ENCODE measurements at regions not wholly inside any gene's neighbourhood (a gene's known extent, or its start where the extent isn't known, plus 50 kb on each side); places are given as distances from the start of the nearest gene placed in this dataset.

DNA sequence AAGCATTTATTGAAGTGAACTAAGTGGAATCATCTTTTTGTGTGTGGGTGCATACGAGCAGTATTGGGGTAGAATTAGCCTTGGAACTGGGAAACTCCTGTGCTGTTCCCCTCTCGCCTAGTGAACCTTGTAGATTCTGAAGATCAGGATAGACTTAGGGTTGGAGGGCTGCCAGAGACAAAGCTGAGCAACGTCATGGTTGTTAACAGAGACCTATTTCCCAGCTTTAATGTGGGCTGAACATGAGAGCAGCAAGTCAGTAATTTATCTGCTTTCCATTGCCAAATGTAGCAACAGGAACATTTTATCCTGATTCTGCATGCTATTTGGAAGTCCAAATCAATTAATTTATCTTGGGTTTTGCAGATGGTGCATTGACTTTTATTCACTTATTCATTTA lies 246.6 kb downstream of the IL20RB start:
- DNase-seq (ENCODE audit: low read depth), result no peak

DNA sequence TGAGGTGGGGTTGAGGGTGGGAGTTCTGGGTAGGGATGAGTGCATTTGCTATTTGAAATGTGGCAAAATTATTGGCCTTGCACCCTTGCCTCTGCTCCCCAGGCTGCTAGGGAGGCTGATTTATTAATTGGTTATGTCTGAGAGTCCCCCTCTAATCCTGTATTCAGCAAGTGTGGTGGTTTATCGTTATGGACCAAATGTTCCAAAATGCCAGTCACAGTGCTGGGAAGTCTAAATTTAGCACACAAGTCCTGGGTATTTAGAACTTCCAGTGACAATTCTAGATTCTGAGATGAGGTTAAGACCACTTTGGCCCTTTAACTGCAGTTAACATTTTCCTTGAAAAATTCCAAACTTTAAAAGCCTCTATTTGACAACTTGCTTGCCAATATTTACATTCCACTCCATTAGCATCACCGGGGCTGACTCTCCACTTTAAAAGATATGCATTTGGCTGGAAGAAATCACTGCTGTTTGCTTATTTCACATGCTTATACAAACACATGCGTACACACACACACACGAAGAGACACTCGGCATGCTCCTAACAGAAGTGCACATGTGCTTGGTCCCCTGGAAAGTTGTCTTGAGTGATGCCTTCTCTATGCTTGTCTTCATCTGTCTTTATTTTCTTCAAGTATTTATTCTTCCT lies 247.7 kb downstream of the IL20RB start:
- no peak for DNase-seq (ENCODE audit: low read depth)

DNA sequence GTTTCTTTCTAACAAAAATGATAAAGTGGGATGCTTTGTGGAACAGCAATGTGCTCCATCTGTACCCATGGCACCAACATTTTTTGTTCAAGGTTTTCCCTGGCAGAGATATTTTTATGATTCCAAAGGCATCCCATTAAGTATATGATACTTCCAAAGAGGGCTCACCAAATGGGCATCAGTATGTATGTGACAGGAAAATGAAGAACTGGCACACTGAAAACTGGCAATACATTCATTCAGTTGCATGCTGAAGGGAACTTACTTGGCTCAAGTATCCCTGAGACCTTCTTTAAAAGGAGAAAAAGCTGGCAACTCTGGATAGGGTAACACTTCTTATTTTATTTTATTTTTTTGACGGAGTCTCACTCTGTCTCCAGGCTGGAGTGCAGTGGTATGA lies 249.8 kb downstream of the IL20RB start:
- DNase-seq (ENCODE audit: low read depth), result no peak

DNA sequence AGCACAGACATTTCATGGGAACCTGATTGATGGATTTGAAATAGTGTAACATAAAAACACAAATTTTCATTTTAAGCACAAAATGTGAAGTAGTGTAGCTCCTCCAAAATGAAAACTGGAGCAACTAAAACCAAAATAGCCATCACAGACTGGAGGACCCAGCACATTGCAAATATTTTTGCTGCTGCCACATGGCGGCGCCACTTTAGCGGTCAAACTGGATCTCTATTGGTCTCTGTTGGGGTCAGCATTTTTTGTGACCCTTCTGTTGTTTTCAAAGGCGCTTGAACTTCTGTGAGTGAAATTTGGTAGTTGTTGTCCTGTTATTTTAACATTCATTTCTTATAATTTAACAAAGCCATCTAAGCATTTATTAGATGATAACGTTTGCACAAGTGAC lies 259.9 kb downstream of the IL20RB start:
- no peak for DNase-seq (ENCODE audit: low read depth)

DNA sequence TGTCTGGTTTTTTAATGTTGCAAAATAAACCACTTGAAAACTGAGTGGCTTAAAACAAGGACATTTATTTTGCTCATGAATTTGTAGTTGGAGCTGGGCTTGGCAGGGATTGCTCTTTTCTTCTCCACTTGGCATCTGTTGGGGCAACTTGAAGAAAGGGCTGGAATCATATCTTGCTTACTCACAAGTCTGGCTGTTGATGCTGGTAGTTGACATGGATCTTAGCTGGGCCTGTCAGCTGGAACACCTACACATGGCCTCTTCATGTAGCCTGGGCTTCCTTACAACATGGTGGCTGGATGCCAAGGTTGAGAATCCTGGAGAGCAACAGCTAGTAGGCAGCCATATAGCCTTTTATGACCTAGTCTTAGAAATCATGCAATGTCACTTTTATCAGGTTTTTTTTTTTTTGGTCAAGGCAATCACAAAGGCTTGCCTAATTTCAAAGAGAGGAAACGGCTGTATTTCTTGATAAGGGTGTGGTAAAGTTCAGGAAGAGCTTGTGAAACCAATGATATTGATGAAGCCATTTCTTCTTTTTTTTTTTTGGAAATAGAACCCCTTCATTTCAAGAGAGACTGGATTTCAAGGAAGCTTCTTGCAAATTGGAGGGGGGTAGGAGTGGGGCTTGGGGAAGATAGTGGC lies 262.1 kb downstream of the IL20RB start:
- no peak for DNase-seq (ENCODE audit: low read depth)

DNA sequence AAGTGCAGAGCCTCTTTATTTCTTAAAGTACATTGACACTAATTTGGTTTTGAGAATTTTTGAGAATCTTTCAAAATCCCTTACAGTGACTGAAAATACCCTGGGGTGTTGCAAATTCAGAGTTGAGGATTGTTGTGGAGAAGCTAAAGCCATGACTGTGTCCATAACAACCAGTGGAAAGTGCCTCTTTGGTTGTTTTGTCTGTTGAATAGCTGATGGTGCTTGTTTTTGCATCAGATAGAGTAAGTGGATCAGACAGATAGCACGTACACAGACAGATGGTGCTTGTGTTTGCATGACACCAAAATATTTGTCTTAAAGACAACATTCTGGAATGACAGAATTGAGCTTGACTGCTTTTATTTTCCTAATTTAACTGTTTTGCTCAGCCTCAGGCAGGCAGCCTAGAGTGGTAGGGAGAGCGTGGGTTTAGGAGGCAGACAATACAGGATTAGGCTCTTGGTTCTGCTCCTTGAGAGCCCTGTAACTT lies 265.0 kb downstream of the IL20RB start:
- no peak for DNase-seq (ENCODE audit: low read depth)

DNA sequence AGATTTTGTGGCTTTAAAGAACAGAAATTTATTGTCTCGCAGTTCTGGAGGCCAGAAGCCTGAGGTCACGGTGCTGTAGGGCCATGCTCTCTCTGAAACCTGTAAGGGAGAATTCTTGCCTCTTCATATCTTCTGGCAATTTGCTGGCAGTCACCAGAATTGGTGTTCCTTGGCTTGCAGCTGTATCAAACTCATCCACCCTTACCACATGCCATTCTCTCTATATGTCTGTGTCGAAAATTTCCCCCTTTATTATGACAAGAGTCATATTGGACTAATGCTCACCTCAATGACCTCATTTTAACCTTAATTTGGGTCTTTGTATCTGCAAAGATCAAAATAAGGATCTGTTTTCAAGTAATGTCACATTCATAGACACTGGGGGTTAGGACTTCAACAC lies 266.7 kb downstream of the IL20RB start:
- DNase-seq (ENCODE audit: low read depth), result no peak

DNA sequence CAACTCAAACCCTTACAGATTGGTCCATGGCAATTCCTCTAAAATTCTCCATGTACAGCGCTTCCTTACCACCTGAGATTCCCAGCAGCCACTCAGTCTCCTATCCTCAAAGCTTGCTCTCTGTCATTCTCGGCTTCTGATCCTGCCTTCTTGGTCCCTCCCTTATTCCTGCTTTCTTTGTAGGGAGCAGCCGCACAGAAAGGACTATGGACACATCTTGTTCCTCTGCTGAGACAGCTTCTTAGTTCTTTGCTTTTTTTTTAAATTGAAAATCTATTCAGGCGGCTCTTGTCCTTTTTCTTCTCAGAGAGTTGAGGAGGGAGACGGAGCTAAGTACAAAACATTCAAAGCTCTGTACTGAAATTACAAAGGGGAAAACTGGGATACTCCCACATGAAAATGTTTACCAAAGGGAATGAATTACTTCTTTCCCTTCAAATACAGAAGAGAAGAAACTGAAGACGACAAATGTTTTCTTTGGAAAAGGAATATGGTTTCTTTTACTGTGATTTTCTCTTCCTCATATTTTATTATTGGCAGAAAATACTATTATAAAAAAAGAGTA lies 285.1 kb downstream of the IL20RB start:
- no peak for DNase-seq (ENCODE audit: low read depth)

DNA sequence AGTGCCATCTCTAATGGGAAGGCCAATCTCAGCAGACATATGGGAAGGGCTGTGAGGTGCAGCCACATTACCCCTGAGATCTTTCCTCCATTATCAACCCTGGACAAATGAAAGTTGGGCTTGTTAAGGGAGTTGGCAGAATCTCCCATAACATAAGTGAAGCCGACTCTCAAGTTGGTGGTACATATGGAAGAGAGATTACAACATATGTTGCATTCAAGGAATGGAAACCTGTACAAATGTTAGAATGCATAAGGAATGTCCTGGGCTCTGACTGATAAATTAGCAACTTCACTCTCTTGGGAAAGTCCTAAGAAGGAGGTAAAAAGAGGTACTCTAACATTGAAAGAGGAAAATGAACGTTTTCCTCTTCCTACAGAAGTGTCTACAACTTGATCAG lies 288.7 kb downstream of the IL20RB start:
- no peak for DNase-seq (ENCODE audit: low read depth)

DNA sequence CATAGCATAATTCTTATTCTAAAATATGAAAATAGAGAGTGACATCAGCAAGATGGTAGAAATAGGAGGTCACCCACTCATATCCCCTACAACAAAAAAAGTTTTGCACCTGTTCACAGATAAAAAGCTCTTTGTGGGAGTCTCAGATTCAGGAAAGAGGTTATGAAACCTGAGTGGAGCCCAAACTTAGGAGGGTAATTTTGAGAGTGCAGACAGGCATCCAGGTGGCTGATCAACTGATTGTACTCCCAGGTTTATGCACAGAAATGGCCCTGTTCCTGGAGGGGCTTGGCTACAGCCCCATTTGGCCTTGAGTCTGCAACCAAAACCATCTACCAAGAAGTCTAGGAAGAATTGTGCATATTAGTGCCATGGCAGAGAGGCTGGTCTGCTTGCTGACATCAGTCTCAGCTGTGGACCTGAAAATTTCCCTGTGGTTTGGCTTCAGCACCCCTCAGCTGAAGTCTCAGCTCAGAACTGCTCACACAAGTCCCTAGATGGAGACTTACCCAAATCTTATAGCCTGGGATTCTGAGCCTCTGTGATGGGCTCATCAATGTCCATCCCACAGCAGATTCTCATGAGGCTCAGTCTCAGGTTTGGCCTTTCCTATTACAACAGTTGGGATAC lies 291.6 kb downstream of the IL20RB start:
- no peak for DNase-seq (ENCODE audit: low read depth)

DNA sequence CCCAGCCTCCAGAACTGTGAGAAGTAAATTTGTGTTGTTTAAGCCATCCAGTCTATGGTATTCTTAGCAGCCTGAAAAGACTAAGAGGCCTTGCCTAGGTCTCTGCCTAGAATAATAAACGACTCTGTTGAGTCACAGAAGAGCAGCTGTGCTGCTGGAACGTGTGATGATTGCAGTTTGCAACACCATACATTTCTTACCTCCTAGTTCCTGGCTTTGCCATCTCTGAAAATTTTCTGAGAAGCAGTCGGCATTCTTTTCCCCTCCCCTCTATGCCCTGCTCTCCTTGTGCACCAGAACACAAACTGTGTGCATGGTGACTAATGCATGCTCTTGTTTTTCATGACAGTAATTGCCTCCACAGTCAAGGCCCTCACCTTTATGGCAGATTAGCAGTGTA lies 301.3 kb downstream of the IL20RB start:
- no peak for DNase-seq (ENCODE audit: low read depth)

DNA sequence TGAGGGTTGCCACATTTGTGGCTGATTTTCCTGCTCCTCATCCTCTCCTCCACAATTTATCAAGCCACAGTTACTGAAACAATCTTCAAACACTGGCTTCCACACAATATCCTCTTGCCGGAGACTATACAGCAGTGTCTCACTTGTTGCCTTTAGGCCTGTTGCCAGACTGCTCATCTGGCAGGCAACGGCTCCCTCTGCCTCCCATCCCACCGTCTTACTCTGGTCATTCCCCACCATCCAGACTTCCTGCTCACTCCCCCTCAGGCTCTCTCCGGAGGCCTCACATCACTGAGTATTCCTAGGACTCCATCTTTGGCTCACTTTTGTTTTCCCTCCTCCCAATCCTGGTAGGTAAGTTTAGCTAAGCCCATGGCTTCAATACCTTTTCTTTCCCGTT lies 301.9 kb downstream of the IL20RB start:
- DNase-seq (ENCODE audit: low read depth), result no peak

DNA sequence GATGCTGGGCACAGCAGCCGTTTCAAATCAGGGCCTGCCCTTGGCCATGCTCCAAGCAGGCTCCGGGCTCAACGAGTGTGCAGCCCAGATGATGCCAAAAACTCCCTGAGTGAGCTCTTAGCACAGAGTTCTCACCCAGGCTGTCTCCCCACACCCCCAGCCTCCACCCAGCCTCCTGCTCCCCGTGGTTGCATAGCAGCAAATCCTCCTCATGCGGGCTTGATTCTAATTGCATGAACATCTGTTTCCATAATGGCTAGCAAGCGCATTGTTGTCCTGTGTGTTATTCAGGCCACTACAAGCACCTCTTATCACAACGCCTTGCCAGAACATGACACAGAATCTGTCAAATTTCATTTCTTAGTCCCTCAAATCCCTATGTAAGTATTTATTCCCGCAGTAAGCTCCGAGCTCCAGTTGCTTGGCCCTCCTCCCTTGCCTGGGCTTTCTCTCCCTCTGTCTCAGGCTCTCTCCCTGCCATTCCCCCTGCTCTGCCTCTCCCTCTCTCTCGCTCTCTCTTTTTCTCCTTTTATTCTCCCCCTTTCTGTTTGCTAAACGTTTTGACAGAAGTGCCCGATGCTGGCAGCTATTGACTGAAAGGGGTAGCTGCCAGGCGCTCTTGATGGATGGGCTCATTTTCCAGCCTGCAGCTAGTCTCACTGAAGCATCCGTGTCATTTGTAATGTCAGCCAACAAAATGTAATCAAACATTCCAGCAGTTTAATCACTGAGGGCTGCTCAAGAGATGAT lies 306.5 kb downstream of the IL20RB start:
- no peak for DNase-seq (ENCODE audit: low read depth)

DNA sequence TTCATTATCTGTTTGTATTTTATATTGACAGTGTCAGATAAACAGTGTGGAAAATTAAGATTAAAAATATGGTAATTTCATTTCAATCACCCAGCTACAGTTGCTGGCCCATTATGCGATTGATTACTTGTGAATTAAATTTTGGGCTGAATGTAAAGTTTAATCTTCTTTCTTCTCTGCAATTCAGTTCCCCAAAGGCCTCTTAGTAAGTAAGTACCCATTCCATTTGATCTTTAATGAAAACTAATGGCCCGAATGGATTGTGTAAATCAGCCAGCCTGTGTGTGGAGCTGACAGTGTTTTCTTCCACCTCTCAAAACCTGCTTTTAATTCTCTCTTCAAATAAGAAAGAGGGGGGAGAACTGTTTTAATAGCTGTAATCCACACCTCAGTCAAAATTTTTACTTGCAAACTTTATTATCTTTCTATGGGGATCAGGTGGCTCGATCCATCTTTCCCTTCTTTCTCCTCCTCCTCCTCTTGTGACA lies 307.1 kb downstream of the IL20RB start:
- no peak for DNase-seq (ENCODE audit: low read depth)

DNA sequence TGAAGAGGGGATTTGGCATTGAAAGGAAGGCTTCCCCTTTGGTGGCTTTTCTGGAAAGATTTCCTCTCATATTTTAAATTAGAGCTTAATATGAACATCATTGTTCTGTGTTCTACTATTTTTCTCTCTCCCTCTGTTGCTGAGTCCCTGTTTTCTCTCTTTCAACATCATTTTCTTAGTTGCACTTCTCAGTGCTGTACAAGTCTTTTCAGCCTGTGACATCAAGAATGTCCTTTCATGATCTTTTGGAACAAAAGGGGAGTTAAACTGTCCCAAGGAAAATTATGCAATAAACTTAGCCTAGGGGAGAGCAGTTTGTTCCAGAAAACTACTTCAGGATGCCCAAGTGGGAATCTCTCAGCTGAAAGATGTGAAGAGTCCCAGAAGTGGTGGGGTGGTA lies 325.1 kb downstream of the IL20RB start:
- DNase-seq (ENCODE audit: low read depth), result no peak

DNA sequence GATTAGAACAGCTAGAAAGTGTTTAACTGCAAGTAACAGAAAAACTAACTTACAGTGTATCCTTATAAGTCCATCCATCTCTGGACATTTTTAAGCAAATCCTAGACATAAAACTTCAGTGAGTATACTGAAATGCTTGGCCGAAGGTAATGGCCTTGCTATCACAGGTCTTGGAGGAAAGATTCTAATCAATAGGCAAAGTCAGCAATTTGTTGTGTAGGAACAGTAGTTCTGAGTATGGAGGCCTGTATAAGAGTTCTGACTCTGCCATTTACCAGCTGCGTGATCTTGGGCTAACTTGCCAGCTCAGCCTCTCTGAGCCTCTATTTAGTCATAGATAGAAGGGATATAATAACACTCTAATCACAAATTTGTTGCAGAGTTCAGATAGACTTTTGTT lies 328.1 kb downstream of the IL20RB start:
- no peak for DNase-seq (ENCODE audit: low read depth)

DNA sequence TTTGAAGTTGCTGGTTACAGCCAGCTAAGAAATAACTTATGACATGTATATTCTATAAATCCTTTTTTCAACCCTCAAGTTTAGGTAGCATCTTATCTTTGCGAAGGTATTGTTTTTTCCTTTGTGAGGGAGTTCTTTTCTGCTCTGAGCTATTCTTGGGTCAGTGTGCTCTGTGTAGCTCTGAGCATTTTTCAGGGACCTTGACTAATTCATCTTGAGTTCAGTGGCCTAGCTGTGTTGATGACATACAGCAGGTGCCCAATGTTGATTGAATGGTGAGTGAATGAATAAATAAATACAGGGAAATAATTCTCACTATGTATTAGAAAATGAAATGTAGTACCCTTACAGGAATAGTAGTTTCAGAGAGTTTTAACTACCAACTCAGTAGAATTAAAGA lies 335.3 kb downstream of the IL20RB start:
- DNase-seq (ENCODE audit: low read depth), result no peak

DNA sequence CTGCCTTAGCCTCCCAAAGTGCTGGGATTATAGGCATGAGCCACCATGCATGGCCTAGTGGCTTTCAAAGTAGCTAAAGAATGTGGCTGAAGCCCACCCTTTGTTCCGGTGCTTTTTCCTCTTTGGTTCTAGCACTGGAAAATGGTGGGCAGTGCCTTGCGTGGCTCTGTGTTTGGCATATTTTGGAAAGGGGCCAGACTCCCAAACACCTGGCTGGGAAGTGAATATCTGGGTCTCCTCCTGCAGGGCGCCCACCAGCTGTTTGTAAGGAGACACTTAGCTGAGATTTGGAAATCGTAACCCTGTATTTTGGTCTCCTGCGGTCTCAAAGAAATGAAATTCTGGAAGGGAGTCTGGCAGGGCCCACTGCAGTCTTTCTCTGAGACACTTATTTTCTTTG lies 336.4 kb downstream of the IL20RB start:
- DNase-seq (ENCODE audit: low read depth), result no peak

DNA sequence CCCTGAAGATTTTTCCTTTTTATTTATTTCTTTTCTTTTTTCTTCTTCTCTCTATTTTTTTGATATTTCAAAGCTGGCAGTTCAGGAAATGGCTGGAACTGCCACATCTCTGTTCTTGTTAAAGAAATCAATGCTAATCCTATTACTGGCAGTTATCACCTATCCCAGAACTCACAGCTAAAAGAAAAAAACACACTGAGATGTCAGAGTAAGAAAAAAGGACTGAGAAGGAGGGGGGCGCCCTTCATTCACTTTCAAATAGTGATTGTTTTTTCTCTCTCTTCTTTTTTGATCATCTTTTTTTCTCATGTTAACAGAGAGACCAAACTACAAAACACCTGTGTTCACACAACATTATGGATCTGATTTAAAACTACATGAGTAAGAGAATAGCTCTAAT lies 337.1 kb downstream of the IL20RB start:
- DNase-seq (ENCODE audit: low read depth), result no peak

DNA sequence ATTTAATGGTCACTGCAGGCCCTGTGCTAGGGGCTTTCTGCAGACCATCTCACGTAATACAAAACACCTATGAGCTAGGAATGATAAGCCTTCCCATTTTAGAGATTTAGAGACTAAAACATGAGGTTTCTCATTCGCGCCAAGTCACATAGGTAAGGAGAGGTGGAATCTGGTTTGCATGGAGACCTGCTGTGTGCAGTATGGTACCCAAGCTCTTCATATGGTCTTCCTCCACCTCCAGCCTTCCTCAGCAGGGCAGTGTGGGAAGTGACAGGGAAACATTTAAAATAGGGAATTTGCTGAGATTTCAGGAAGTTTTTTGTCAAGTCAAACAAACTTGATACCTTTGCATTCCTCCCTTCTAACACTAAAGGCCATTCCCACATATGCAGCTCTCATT lies 337.6 kb downstream of the IL20RB start:
- DNase-seq (ENCODE audit: low read depth), result no peak

DNA sequence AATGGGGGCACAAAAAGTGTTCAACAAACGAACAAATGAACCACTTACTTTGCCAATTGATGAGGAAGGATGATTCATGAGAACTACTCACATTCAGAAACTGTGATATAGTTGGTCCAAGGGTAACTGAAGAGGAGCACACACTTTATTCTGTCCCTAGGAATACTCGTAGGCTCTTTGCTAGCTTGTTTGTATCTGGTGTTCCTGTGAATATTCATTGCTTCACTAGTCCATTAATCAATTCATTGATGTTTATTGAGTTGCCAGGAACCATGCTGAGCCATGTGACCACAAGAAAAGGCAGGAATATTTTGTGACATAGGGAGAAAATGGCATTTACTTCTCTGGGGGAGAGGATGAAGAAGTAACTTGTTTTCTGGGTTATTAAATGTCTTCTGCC lies 338.3 kb downstream of the IL20RB start:
- DNase-seq (ENCODE audit: low read depth), result no peak

DNA sequence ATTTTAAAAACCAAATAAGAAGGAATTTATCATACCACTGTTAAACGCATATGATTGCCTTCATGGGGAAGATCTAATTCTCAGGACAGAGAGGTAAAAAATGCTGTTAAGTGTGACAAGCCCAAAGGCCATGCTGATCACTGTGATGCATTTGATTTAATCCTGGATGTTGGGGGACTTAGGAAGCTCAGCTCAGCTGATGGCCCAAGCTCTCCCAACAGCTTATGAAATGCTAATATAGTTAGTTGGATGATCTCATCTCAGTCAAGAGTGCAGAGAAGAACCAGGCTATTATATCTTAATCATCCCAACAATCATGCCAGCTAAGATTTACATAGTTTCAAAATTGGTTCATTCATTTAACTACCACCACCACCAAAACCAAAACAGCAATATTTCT lies 340.0 kb downstream of the IL20RB start:
- DNase-seq (ENCODE audit: low read depth), result no peak

Measured in renal cortical epithelial cell (primary cell).